Nephron progenitor cell (in vitro differentiated cells): ENCODE measurements at regions not wholly inside any gene's neighbourhood (a gene's known extent, or its start where the extent isn't known, plus 50 kb on each side); places are given as distances from the start of the nearest gene placed in this dataset.

Experiments
- DNase-seq: peaks from one replicate; pipeline ENCODE4 v3.0.0; 2021
- H3K27ac Mint-ChIP-seq: 2 replicates; pipeline ENCODE4 v1.8.0; 2021; ENCODE audit warnings: mild to moderate bottlenecking, moderate library complexity, mixed read lengths
- H3K27me3 Mint-ChIP-seq: 2 replicates; pipeline ENCODE4 v1.8.0; 2021; ENCODE audit warnings: mild to moderate bottlenecking, low read depth, mixed read lengths; ENCODE audit not compliant: poor library complexity
- H3K36me3 Mint-ChIP-seq: 2 replicates; pipeline ENCODE4 v1.8.0; 2021; ENCODE audit warnings: low read depth, mixed read lengths
- H3K4me1 Mint-ChIP-seq: 2 replicates; pipeline ENCODE4 v1.8.0; 2021; ENCODE audit warnings: mixed read lengths
- H3K4me3 Mint-ChIP-seq: 2 replicates; pipeline ENCODE4 v1.8.0; 2021; ENCODE audit warnings: mild to moderate bottlenecking, moderate library complexity, mixed read lengths
- H3K9me3 Mint-ChIP-seq: 2 replicates; pipeline ENCODE4 v1.8.0; 2021; ENCODE audit warnings: mild to moderate bottlenecking, moderate library complexity, mixed read lengths
- CTCF ChIP-seq: fragments of 200-600 bp; sonication (generic); IDR thresholded peaks from 2 replicates; pipeline ENCODE4 v1.5.0; 2021; ENCODE audit warnings: antibody characterized with exemption

- Mint-ChIP-seq H3K27me3 (no peaks in the 10 kb centered on the region), H3K4me3 (no peak overlapping the region), H3K4me1 (no peaks in the 10 kb centered on the region), H3K9me3 (peaks cover 12% of the 10 kb centered on the region), H3K36me3 (no peaks in the 10 kb centered on the region), H3K27ac (no peak overlapping the region)
- DNase-seq: no peak
- no peak for TF ChIP-seq CTCF
Observed at GRCh38 chr1:80384083-80384830, 1377.7 kb upstream of the ADGRL4 start.

- peak overlapping the region; percentile 40 for H3K27ac Mint-ChIP-seq
- H3K4me3 Mint-ChIP-seq: no peak overlapping the region
- no peak for DNase-seq
- no peaks in the 10 kb centered on the region for H3K4me1 Mint-ChIP-seq
- H3K9me3 Mint-ChIP-seq: no peaks in the 10 kb centered on the region
- no peak for TF ChIP-seq CTCF
- no peaks in the 10 kb centered on the region for H3K36me3 Mint-ChIP-seq
- no peaks in the 10 kb centered on the region for H3K27me3 Mint-ChIP-seq
Observed at GRCh38 chr1:80375662-80376061, 1369.1 kb upstream of the ADGRL4 start.

GRCh38 chr1:80375109-80375508 lies 1368.6 kb upstream of the ADGRL4 start:
- H3K27ac Mint-ChIP-seq: no peak overlapping the region
- no peak for DNase-seq

GRCh38 chr1:80369780-80370179 lies 1363.2 kb upstream of the ADGRL4 start:
- H3K27me3 Mint-ChIP-seq: no peaks in the 10 kb centered on the region
- H3K4me1 Mint-ChIP-seq: no peaks in the 10 kb centered on the region
- no peaks in the 10 kb centered on the region for H3K36me3 Mint-ChIP-seq
- no peak overlapping the region for H3K4me3 Mint-ChIP-seq
- no peaks in the 10 kb centered on the region for H3K9me3 Mint-ChIP-seq
- H3K27ac Mint-ChIP-seq: no peak overlapping the region
- TF ChIP-seq CTCF: no peak
- DNase-seq: no peak

More at GRCh38 chr1:80375109-80375508, 1368.6 kb upstream of the ADGRL4 start:
- Mint-ChIP-seq H3K4me3 (no peak overlapping the region), H3K4me1 (no peaks in the 10 kb centered on the region), H3K9me3 (no peaks in the 10 kb centered on the region), H3K36me3 (no peaks in the 10 kb centered on the region), H3K27me3 (no peaks in the 10 kb centered on the region)
- no peak for TF ChIP-seq CTCF

- Mint-ChIP-seq H3K4me1 (no peaks in the 10 kb centered on the region), H3K27me3 (no peaks in the 10 kb centered on the region), H3K9me3 (no peaks in the 10 kb centered on the region), H3K36me3 (no peaks in the 10 kb centered on the region), H3K4me3 (no peak overlapping the region), H3K27ac (no peak overlapping the region)
- TF ChIP-seq CTCF: no peak
- no peak for DNase-seq
Observed at GRCh38 chr1:80367058-80367457, 1360.5 kb upstream of the ADGRL4 start.
